CD14-positive monocyte (primary cell): ENCODE measurements at regions not wholly inside any gene's neighbourhood (a gene's known extent, or its start where the extent isn't known, plus 50 kb on each side); places are given as distances from the start of the nearest gene placed in this dataset.
A peak's percentile ranks its signal among the peaks of the same experiment; 100 is the strongest.

ENCODE experiments used
- DNase-seq, 3 donors: peaks; one replicate each; pipeline ENCODE4 v3.0.0-alpha.2; 2011 to 2022
- H2AFZ ChIP-seq: 2 replicates; pipeline ENCODE4 v1.6.0; 2012; ENCODE audit warnings: mild to moderate bottlenecking, low read depth, low read length, inconsistent platforms; ENCODE audit not compliant: insufficient read depth, poor library complexity, severe bottlenecking
- H3K27ac ChIP-seq, 2 donors: 1 replicate in 1 of 2; 2 replicates in 1 of 2; pipeline ENCODE4 v1.5.1; 2012 to 2013; ENCODE audit warnings: low read length in 2 of 2, control low read depth in 1 of 2, inconsistent platforms in 1 of 2, low read depth in 1 of 2, mild to moderate bottlenecking in 1 of 2
- H3K27me3 ChIP-seq, 2 donors: one replicate each; pipeline versions ENCODE4 v1.6.0 to v1.6.1; 2011 to 2013; ENCODE audit warnings: low read length in 2 of 2; ENCODE audit not compliant: control insufficient read depth in 2 of 2, insufficient read depth in 2 of 2
- H3K36me3 ChIP-seq, 2 donors: replicated peaks in 1 of 2; 1 replicate in 1 of 2; 2 replicates in 1 of 2; pipeline versions ENCODE4 v1.5.1 to v1.6.1; 2012 to 2013; ENCODE audit warnings: low read length in 2 of 2, control low read depth in 1 of 2, inconsistent platforms in 1 of 2, mild to moderate bottlenecking in 1 of 2; ENCODE audit not compliant: insufficient read depth in 2 of 2, control insufficient read depth in 1 of 2
- H3K4me1 ChIP-seq, 2 donors: 1 replicate in 1 of 2; 2 replicates in 1 of 2; pipeline versions ENCODE4 v1.5.1 to v1.6.1; 2012 to 2013; ENCODE audit warnings: low read length in 2 of 2, control low read depth in 1 of 2, inconsistent platforms in 1 of 2, mild to moderate bottlenecking in 1 of 2, moderate library complexity in 1 of 2; ENCODE audit not compliant: insufficient read depth in 2 of 2, control insufficient read depth in 1 of 2
- H3K4me2 ChIP-seq: replicated peaks from 2 replicates; pipeline ENCODE3; 2012; ENCODE audit warnings: low read length, moderate library complexity, mild to moderate bottlenecking; ENCODE audit not compliant: poor library complexity, severe bottlenecking; ENCODE audit errors: extremely low read depth
- H3K4me3 ChIP-seq, 3 experiments: fragments of 200-600 bp in 1 of 3; sonication (generic) in 1 of 3; replicated peaks in 1 of 3; 1 replicate in 2 of 3; 2 replicates in 1 of 3; pipeline ENCODE4 v1.5.1; 2011 to 2013; ENCODE audit warnings: low read length in 3 of 3, mild to moderate bottlenecking in 3 of 3, control low read depth in 2 of 3, low read depth in 2 of 3, inconsistent platforms in 1 of 3, moderate library complexity in 1 of 3
- H3K79me2 ChIP-seq: 2 replicates; pipeline ENCODE4 v1.6.0; 2012; ENCODE audit warnings: mild to moderate bottlenecking, control low read depth, inconsistent platforms, low read length, moderate library complexity; ENCODE audit not compliant: insufficient read depth
- H3K9ac ChIP-seq: 2 replicates; pipeline ENCODE4 v1.6.0; 2017; ENCODE audit warnings: low read length, mild to moderate bottlenecking; ENCODE audit not compliant: insufficient read depth, poor library complexity, severe bottlenecking
- H3K9me3 ChIP-seq, 2 donors: replicated peaks in 1 of 2; 1 replicate in 1 of 2; 2 replicates in 1 of 2; pipeline versions ENCODE4 v1.5.1 to v1.6.1; 2012 to 2013; ENCODE audit warnings: low read length in 2 of 2, control low read depth in 1 of 2; ENCODE audit not compliant: control insufficient read depth in 1 of 2, insufficient read depth in 1 of 2
- H4K20me1 ChIP-seq: 2 replicates; pipeline ENCODE4 v1.6.0; 2012; ENCODE audit warnings: mild to moderate bottlenecking, low read length, control low read depth, moderate library complexity; ENCODE audit not compliant: insufficient read depth
- H3K27ac Mint-ChIP-seq, 7 donors: one replicate each; pipeline ENCODE4 v1.8.0; 2020; ENCODE audit warnings: mild to moderate bottlenecking in 7 of 7, mixed read lengths in 7 of 7, moderate library complexity in 6 of 7, inconsistent platforms in 2 of 7
- H3K27me3 Mint-ChIP-seq, 3 donors: one replicate each; pipeline ENCODE4 v1.8.0; 2021 to 2022; ENCODE audit warnings: low read depth in 3 of 3, mild to moderate bottlenecking in 3 of 3, mixed read lengths in 3 of 3, moderate library complexity in 3 of 3, inconsistent platforms in 1 of 3
- H3K36me3 Mint-ChIP-seq, 2 donors: one replicate each; pipeline ENCODE4 v1.8.0; 2020; ENCODE audit warnings: mixed read lengths in 2 of 2, inconsistent platforms in 1 of 2, mild to moderate bottlenecking in 1 of 2
- H3K4me1 Mint-ChIP-seq: one replicate; pipeline ENCODE4 v1.8.0; 2020; ENCODE audit warnings: mild to moderate bottlenecking, mixed read lengths
- H3K4me3 Mint-ChIP-seq, 2 donors: one replicate each; pipeline ENCODE4 v1.8.0; 2020; ENCODE audit warnings: mild to moderate bottlenecking in 2 of 2, mixed read lengths in 2 of 2, moderate library complexity in 1 of 2
- H3K9me3 Mint-ChIP-seq, 7 donors: one replicate each; pipeline ENCODE4 v1.8.0; 2020 to 2022; ENCODE audit warnings: mixed read lengths in 7 of 7, mild to moderate bottlenecking in 6 of 7, moderate library complexity in 6 of 7, inconsistent platforms in 2 of 7
- CTCF ChIP-seq: fragments of 200-600 bp; IDR thresholded peaks from one replicate; pipeline ENCODE4 v1.8.0; 2022; ENCODE audit warnings: antibody characterized with exemption, mild to moderate bottlenecking
- WGBS: methylation state at CpG from one replicate; pipeline ENCODE4 v1.1.5; 2013; ENCODE audit warnings: missing lambda C conversion rate; ENCODE audit not compliant: insufficient coverage; 5-methylcytosine and 5-hydroxymethylcytosine counted together
- intact Hi-C, 2 donors: fragments of 100-400 bp; cut with micrococcal nuclease; formaldehyde crosslinking; loops; one replicate each; pipeline versions ENCODE4 v1.15.0 to v1.15.1; 2023

GRCh38 chr13:76016799-76017400 lies 380.8 kb downstream of the LMO7 start:
- H3K9ac ChIP-seq: no peak overlapping the region
- intact Hi-C loops: no loop called here

More at GRCh38 chr13:76016799-76017400, 380.8 kb downstream of the LMO7 start:
- H3K27me3 Mint-ChIP-seq: no peaks in the 10 kb centered on the region
- peak; percentile 20 for TF ChIP-seq CTCF
- H3K4me3 Mint-ChIP-seq: no peak overlapping the region
- no peak overlapping the region for H2AFZ ChIP-seq
- 35% methylated on average over 3 of the region's 3 CpGs for WGBS
- H3K36me3 Mint-ChIP-seq: no peaks in the 10 kb centered on the region
- DNase-seq: peak in 1 of 3 donors; percentile 4
- no peaks in the 10 kb centered on the region for H3K79me2 ChIP-seq
- no peaks in the 10 kb centered on the region for H3K27me3 ChIP-seq
- H3K27ac ChIP-seq: no peak overlapping the region
- no peak overlapping the region for H3K4me3 ChIP-seq
- H3K9me3 Mint-ChIP-seq: peaks cover 0 to 4% (median 0%) of the 10 kb centered on the region in 7 donors
- no peaks in the 10 kb centered on the region for H3K36me3 ChIP-seq
- H3K4me2 ChIP-seq: no peak overlapping the region
- H4K20me1 ChIP-seq: no peaks in the 10 kb centered on the region
- H3K27ac Mint-ChIP-seq: no peak overlapping the region
- H3K9me3 ChIP-seq: no peaks in the 10 kb centered on the region
- peaks cover 4% of the 10 kb centered on the region for H3K4me1 Mint-ChIP-seq
- H3K4me1 ChIP-seq: no peaks in the 10 kb centered on the region
